ENCODE measurements at regions not wholly inside any gene's neighbourhood (a gene's known extent, or its start where the extent isn't known, plus 50 kb on each side); places are given as distances from the start of the nearest gene placed in this dataset.

- Histone ChIP-seq H3K27me3 (ENCODE audit: low read depth) (no peaks in the 10 kb centered on the region), H3K4me1 (no peaks in the 10 kb centered on the region), H3K9me3 (replicated peaks) (peaks cover 19% of the 10 kb centered on the region), H3K36me3 (no peaks in the 10 kb centered on the region), H3K27ac (replicated peaks) (no peak overlapping the region), H3K4me3 (no peak overlapping the region)
- no peak for DNase-seq
- intact Hi-C loops (cut with micrococcal nuclease): no loop called here
- no peak for TF ChIP-seq CTCF (IDR thresholded peaks at IDR 0.05; ENCODE audit: borderline replicate concordance)
Observed at GRCh38 chr1:188228623-188229022, 1399.9 kb downstream of the PLA2G4A start.

DNA sequence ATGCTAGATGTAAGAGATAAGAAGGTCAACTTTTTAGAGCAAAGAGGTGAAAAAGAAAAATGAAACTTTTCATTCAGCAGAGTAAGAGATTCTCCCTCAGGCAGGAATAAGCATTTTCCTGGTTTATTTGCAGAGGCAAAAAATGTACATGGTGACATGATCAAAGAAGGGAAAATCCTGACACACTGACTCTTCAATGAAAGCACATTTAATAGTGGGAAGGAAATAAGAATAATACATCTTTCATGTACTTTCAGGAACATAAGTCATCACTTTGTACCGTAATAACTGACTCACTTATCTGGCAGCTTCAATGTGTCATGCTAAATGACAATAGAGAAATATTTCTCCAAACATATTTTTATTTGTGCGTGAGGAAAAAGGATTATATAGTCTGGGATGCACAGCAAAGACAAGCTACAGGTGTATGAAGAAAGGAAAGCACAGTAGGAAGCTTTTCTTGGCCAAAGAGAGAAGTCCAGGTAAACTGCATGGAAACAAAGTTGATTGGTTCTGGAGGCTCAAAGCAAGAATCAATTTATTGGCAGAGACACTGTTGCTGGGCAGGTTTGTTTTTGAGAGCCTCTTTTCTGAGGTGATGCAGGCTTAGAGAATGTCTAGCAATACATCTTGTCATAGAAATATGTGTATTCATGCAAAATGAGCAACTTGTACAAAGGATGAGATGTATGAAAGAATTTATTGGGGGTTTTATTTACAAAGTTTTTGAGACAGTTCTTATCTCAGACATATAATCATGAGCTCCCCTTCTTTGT, 1409.0 kb downstream of the PLA2G4A start:
- Histone ChIP-seq H3K9me3 (replicated peaks) (no peaks in the 10 kb centered on the region), H3K4me3 (no peak overlapping the region), H3K4me1 (no peaks in the 10 kb centered on the region), H3K27me3 (ENCODE audit: low read depth) (no peaks in the 10 kb centered on the region), H3K27ac (replicated peaks) (no peak overlapping the region), H3K36me3 (no peaks in the 10 kb centered on the region)
- no peak for DNase-seq
- intact Hi-C loops (cut with micrococcal nuclease): no loop called here
- TF ChIP-seq CTCF (IDR thresholded peaks at IDR 0.05; ENCODE audit: borderline replicate concordance): no peak

- no peak for DNase-seq
- no peaks in the 10 kb centered on the region for H3K4me1 ChIP-seq
- no peaks in the 10 kb centered on the region for H3K27me3 ChIP-seq (ENCODE audit: low read depth)
- no peaks in the 10 kb centered on the region for H3K9me3 ChIP-seq (replicated peaks)
- no peaks in the 10 kb centered on the region for H3K36me3 ChIP-seq
- intact Hi-C loops (cut with micrococcal nuclease): no loop called here
- no peak for TF ChIP-seq CTCF (IDR thresholded peaks at IDR 0.05; ENCODE audit: borderline replicate concordance)
- H3K27ac ChIP-seq (replicated peaks): no peak overlapping the region
- no peak overlapping the region for H3K4me3 ChIP-seq
Observed at GRCh38 chr1:188240772-188241406, 1412.1 kb downstream of the PLA2G4A start.

DNA sequence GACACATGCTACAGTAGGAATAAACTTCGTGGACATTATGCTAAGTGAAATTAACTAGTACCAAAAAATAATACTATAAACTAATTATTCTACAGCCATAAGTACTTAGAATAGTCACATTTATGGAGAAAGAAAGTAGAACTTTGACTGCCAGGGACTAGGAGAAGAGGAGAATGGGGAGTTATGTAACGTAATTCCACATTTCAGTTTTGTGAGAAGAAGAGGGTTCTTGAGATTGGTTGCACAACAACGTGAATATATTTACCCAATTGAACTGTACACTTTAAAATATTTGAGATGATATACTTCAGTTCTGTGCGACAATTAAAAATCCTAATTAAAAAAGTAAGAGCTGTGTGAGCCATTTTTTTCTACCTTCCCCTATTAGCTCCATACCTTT, 1412.9 kb downstream of the PLA2G4A start:
- Histone ChIP-seq H3K27ac (replicated peaks) (no peak overlapping the region), H3K4me1 (no peaks in the 10 kb centered on the region), H3K27me3 (ENCODE audit: low read depth) (no peaks in the 10 kb centered on the region), H3K36me3 (no peaks in the 10 kb centered on the region), H3K9me3 (replicated peaks) (no peaks in the 10 kb centered on the region), H3K4me3 (no peak overlapping the region)
- intact Hi-C loops (cut with micrococcal nuclease): no loop called here
- TF ChIP-seq CTCF (IDR thresholded peaks at IDR 0.05; ENCODE audit: borderline replicate concordance): no peak
- no peak for DNase-seq

DNA sequence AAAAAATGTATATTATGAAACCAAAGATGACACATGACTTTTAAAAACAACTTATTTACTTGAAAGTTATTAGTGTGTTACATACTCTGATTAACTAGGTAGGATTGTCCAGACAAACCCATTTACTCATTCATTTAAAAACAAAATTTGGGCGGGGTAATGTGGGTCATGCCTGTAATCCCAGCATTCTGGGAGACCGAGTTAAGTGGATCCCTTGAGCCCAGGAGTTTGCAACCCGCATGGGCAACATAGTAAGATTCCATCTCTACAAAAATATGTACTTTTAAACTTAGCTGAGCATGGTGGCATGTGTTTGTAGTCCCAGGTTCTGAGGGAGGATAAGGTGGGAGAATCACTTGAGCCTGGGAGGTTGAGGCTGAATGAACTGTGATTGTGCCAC, 1414.7 kb downstream of the PLA2G4A start:
- Histone ChIP-seq H3K4me1 (no peaks in the 10 kb centered on the region), H3K27ac (replicated peaks) (no peak overlapping the region), H3K36me3 (no peaks in the 10 kb centered on the region), H3K4me3 (no peak overlapping the region), H3K9me3 (replicated peaks) (no peaks in the 10 kb centered on the region), H3K27me3 (ENCODE audit: low read depth) (no peaks in the 10 kb centered on the region)
- TF ChIP-seq CTCF (IDR thresholded peaks at IDR 0.05; ENCODE audit: borderline replicate concordance): no peak
- DNase-seq: no peak
- intact Hi-C loops (cut with micrococcal nuclease): no loop called here
